T follicular helper cell (primary cell): ENCODE measurements at regions not wholly inside any gene's neighbourhood (a gene's known extent, or its start where the extent isn't known, plus 50 kb on each side); places are given as distances from the start of the nearest gene placed in this dataset.

ENCODE experiments used
- DNase-seq: peaks from one replicate; pipeline ENCODE4 v3.0.0-alpha.2; 2020; ENCODE audit warnings: low read depth

DNA sequence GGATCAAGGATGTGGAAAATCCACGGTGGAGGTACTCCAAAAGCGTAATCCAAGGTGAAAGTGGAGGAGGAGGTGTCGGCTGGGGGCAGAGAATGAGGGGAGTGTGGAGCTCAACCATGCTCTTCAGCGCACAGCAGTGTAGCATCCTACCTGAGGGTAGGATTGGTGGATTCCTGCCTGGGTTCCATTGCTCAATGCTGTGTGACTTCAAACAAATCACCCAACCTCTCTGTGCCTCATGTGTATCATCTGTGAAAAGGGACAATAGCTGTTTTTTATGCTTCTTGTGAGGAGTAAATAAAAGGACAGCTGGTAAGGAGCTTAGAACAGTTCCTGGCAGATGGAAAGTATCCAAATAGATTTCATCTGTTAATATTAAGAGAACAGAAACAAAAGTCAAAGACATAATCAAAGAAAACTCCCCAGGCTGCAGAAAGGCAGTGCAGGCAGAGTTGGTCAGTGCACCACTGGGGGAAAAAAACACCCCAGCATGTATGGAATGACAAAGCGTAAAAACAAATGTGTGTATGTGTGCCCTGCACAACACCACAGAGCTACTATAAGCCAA lies 130.0 kb upstream of the HDAC4 start:
- DNase-seq = no peak

DNA sequence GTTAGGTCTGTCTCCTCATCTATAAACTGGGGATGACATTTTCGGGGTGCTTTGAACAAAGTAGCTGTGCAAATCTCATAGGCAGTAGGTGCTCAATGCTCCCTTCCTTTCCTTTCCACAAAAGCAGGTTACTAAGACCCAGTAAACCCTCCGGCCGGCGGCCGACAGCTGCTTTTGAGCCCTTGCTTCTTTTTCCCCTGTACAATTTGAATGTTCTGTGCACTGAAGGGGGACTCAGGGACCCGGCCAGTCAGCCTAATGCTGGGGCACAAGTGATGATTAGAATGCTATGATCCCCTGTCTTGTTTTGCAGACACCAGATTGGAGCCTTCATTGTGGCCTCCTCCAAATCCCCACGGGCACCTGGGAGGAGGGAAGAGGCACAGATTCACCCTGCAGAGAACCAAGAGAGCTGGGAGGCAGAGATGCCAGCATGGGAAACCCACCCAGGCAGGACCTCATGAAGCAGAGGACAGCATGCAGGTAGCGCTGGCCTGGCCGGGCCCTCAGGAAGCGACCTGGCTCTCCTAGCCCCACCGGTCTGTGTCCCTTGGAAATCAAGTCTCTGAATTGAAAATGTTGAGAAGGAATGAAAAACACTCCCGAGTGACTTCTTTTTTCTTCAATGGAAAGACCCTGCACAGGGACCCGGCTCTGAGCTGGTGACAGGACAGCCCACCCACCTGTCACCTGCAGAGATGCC lies 128.6 kb upstream of the HDAC4 start:
- DNase-seq = no peak

DNA sequence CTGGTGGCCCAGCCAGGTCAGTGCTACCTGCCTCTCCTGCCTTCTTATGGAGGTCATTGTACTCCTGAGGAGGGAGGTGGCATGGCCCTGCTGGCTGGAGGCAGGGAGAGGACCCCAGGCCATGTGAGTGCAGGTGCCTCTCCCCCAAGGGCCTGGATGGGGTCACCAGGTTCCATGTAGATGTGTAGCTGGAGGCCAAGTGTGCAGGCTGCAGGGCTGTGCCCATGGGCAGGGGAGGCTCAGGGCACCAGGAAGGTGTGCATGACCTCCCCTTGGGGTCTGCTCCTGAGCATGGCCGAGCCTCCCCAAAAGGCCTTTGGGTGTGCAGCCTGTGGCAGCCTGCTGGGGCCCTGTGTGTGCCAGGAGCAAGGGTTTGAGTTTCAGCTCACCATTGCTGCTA lies 128.1 kb upstream of the HDAC4 start:
- no peak for DNase-seq

DNA sequence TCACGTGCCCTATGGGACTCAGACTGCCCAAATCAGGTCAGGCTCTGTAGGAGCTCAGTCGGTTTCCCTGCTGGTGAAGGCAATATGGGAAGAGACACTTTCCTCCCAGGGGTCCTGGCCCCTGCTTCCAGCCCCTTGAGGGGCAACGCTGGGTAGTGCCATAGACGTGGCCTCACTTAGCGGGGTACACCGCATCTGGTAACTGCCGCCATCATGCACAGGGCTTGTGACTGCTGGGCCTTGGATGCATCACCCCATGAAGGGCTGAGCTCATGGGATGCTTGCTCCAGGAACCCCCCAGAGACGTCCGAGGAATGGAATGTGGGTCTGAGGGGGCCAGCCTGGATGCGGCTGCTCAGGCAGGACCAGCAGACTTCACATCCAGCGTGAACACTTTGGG lies 127.3 kb upstream of the HDAC4 start:
- no peak for DNase-seq

DNA sequence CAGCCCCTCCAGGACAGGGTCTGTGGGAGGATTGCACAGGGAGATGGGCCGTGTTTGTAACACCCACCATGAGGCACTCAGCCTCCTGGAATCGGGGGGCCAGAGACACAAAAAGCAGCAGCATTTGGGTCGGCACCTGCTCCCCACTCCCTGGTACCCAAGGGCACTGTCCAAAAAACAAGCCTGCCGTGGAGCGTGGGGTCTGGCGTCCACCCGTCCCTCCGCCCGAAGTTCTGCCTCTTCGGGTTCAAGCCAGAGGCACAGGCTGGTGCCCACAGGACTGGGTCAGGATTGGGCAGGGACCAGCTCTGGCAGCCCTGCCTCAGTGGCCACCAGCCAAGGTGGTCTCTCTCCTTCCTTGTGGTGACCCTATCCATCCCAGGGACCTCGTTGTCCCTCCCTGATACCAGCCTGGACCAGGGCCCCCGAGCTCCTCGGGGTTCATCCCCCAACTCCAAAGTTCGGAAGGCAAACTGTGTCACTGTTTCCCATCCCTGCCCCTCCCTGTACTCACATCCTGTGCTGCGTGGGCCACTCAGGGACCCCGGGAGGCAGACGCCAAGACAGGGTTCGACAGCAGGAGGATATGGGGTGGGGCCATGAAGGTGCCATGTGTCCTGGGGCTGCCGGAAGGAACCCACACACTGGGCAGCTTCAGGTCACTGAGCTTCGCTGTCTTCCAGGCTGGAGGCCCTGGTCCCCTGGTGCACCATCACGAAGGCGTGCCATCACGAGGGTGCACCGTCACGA lies 126.0 kb upstream of the HDAC4 start:
- no peak for DNase-seq

DNA sequence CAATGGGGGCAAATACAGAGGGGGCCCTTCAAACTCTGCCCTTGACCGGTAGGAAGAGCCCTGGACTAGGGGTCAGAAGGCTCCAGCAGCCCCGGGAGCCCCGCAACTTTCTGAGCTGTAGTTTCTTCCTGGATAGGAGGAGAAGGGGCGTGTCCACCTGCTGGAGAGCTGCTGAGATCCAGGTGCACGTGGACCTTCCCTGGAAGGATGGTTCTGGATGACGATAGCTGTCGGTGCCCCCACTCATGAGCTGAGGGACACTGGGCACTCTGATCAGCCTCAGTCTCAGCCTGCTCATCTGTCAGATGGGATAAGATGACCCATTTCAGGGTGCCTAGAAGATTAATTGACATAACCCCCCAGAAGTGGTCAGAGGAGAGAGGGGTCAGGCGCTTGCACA lies 125.2 kb upstream of the HDAC4 start:
- no peak for DNase-seq

DNA sequence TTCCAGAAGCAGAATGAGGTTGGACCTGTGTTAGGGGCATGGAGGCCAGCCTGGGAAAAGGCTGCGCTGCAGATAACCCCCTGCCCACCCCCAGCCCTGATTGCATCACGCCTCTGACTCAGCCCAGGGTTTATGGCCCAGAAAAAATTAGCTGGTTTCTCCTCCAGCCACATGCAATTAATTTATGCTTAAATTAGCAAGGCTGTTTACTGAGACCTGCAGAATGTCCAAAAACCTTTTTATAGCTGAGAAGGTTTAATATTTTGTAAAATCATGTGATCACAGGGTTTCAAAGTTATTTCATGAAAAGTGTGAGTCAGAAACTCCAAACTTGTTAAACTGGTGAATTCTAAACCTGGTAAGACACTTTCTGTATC lies 123.1 kb upstream of the HDAC4 start:
- no peak for DNase-seq

DNA sequence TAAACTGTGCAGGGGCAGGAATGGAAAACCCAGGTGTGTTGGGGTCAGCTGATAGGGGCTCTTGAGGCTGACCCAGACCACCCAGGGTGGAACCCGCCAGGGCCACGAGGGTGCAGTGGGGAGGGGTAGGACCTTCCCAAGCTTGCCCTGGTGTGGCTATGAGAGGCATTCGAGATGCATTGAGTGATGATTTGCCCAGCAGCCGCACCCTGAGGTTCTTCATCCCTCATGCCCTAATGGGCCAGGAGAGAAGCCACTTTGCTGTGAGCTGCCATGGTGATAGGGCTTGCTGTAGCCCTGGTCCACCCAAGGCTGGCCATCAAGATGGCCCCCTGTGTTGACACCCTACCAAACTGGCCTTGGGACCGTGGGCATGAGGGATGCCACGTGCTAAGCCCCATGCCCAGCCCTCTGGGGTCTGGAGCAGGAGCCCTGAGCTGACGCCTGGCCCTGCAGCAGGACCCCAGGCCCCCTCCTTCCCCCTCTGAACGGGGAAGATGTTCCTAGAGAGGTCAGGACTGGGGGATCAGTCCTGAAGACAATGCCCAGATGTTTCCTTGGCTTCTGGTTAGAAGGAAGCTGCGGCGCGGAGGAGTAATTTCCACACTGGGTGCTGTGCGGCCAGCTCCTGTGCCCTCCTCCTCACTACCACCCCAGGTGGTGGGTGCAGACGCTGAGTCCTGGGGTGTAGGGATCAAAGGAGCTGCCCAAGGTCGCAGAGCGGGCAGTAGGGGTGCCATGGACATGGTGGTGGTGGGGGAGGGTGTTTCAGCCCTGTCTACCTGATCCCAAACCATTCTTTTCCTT lies 122.5 kb upstream of the HDAC4 start:
- DNase-seq = no peak

DNA sequence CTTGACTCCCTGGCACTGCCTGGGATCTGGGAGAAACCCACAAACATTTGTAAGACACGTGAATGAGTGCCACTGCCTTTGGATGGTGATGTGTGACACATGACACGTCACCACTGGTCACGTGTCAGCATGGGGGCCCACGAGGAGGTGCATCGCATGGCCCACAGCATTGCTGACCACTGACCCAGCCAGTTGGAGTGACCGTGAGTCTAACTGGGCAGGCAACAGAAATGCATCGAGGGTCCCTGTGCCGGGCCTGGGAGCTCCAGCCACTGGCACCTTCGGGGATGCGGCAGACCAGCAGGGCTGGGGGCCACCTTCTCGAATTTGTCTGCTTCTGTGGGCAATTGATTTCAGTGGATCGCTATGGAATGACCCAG lies 121.9 kb upstream of the HDAC4 start:
- no peak for DNase-seq

DNA sequence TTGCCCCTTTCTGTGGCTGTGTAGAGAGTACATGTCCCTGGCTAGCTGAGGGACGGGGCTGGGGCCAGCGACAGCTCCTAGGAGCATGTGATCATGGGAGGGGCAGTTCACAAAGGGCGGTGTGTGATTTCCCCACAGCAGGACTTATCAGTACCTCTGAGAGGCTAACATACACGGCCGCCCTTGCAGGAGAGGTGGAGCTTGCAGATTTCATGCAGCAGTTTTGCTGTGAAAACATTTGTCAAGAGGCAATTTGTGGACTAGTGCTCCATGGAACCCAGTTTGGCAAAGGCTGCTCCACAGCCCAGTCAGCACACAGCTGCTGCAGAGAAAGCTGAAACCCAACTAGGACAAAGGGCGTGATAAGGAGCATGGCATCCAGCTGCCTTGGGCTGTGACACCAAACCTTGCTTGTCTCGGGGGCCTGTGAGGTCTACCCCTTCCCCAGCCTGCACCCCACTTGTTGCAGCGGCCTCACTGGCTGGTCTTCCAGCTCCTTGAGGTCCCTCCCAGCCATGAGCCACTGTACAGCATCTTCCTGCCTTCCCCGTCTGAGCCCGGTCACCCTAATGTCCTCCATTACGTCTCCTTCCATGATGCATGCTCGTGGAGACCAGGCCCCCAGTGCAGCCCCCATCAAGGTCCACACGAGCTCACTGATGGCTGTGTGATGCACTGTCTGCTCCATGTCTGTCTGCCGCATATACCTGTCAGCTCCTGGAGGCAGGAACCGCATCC lies 121.4 kb upstream of the HDAC4 start:
- no peak for DNase-seq

DNA sequence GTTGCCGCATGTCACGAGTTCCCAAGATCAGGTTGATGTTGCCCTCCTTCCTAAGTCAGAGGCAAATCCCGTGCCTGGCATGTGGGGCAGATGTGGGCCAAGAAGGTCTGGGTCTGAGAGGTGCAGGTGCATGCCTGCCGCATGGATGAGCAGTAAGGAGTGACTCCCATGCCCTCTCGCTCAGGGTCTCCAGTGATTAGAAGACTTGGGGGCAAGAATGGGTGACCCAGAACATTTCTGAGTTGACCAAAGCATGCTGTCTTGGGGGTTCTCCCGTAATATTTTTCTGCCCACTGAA lies 120.6 kb upstream of the HDAC4 start:
- DNase-seq = no peak

DNA sequence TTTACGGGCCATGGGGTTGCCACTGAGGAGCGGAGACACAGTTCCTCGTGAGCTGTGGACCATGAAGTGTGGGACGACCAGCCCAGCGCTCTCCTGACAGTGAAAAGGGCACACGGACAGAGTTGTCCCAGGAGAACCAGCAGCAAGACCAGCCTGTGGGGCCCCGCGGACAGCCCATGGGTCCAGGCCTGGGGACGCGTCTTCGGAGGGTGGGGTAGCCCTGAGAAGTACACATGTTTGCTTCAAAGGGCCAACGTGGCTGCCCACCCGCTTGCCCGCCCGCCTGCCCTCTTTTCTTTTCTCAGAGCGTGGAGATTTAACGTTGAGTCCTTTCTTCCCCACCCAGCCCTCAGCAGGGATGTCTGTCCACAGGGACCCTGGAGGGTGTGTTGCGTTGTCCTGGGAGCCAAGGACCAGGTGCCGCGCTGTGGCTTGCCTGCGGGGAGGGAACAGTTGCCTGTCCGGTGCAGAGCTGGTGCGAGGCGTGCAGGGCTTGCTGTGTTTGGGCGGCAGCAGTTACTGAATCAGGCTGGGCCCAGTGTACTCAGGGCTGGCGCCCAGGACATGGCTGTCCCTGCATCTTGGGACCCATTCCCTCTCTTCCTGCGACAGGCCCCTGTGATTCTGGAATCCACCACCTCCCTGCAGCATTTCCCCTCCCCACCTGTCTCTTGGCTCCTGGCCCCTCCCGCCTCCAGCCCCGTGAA lies 120.1 kb upstream of the HDAC4 start:
- no peak for DNase-seq

DNA sequence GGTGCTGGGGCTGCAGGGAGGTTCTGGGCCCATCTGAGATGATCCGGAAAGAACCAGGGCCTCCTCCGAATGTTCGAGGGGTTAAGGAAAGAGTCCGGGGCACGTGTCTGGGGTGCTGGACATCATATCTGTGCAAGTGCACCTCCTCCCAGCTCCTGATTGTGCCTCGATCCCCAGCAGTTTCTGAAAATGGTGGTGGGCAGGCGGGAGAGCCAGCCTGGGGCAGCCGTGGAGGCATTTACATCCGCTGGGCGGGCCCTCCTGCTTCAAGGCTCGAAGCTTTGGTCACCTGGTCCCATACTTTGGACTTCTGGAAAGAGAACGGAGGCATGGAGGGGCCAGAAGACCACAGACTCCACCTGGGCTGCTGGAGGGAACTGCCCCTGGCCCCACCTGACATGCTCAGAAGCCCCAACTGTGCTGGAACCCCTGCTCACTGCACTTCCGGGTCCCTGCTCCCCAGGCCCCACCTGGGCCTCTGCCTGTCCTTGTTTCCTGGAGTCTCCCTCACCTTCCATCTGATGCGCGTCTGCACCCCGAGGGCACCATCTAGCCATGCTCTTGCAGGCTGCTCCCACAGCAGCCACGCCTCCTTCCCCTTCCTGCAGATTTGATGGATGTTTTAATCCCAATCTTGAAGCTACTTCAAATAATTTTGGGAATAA lies 119.2 kb upstream of the HDAC4 start:
- no peak for DNase-seq

DNA sequence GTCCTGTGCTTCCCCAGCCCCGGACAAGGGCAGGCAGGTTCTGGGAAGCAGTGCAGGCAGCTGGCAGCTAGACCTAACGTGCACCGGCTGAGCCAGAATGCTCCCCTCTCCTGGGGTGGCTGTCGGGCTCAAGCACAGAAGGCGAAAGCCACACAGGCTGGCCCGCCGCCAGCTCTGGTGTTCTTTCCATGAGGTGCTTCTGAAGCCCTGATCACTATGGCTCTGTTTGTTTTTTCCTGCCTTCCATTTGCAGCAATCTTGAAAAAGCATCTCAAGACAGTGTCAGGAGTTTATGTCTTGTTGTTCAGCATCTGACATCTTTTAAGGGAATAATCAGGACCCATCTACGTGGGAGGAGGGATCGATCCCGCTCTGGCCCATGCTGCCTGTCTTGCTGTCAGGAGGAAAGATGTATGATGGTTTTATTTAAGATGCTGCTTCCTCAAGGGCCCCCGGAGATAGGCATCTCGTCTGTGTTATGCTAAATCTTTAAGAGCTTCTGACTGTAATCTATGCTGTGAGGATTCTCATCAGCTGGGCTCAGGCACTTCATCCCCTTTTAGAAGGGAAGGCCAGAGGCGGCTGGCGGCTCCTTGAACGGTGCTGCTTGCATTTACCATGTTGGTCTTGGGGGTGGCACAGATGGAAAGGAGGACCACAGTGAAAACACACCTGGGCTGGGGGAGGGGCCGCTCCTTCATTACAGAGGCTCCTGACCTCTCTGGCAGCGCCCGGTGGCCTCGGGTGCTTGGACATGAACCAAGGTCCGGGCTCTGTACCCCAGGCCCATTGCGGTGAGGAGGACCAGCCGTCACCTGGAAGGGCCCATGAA lies 118.5 kb upstream of the HDAC4 start:
- no peak for DNase-seq

DNA sequence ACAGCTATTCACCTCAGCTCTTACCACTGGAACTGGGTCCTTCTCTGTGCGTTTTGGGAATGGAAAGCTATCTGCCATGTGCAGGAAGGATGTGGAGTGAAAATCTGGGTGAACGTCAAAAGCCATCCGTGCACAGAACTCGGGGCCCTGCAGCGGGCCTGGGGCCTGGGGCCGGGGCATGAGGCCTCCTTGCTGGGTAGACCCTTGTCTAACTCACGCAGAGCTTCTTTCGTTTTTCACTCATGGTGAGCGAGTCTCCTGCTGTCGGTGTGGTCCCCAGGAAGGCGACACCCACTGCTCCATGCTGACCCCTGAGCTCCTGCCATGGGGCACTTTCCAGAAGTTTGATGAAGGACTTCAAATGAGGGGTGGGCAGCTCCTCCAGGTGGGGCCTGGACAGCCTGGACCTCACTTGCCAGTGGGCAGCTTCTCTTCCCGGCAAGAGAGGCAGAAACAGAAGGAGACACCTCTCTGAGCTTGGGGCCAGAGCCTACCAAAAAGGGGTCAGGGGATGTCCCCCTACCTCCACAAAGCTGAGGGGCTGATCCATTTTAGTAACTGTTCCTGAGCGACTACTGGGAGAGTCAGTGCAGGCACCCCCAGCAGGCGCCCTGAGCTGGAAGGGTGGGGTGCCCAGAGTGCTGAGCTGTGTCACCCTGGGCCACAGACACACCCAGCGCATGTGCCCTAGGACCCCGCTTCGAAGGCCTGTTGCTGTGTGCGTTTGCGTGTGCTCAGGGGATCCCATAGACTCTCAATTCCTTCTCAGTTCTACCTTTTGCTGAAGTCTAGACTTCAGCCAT lies 117.7 kb upstream of the HDAC4 start:
- DNase-seq = no peak

DNA sequence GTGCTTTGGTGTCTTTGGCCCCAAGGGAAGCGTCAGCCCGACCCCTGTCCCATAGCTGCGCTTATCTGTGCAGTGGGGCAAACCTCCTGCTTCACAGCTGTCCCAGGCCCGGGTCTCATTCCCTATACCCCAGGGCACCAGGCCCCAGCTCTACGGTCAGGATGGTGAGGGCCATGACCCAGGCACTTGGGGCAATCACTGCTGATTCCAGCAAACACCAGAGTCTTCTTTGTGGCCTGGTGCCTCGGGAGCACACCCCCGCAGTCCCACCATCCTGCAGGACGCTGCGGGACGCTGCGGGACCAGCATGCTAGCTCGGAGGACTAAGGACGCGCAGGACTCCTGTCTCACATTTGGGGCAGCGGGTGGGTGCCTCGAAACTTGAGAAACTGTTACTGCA lies 116.9 kb upstream of the HDAC4 start:
- no peak for DNase-seq

DNA sequence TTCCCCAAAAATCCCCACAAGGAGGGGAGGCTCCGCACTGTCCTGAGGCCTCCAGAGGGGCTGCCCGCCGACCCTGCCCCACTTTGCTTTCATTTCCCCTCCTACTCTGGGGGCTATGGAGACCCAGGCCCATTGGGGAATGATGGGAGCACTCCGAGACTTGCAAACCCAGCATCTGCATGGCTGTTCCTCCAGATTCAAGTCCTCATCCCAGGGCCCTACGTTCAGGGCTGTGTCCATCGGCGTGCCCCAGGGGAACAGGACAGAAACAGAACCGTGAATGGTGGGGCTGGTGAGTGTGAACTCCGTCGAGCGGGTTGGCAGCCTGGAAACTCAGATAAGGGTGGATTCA lies 116.1 kb upstream of the HDAC4 start:
- DNase-seq = no peak

DNA sequence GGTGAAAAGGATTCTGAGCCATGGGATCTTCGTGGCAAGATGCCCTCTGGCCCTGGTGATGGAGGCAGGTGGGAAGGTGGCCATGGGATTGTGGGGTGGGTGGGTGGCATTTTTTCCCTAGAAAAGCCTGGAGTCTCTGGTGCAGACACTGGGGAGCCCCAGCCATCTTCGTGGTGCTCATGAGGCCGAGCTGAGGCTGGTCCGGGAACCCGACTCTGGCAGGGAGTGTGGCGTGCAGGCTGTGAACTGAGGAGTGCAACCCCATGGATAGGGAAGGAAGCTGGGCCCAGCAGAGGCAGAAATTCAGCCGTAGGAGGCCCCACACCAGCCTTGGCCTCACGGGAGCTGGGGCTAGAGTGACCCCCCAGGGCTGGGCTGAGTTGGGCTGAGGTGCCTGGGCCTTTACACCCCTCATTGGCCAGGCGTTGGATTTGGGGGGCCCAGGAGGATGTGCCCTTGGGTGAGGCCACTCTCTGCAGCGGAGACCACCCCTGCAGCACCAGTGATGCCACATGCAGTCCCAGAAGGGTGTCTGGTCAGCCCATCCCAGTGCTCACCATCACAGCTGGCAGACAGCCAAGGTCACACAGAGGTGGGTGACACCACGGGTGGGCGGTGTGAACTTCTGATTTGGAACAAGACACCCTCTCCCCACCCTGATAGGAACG lies 115.6 kb upstream of the HDAC4 start:
- no peak for DNase-seq
